22Rv1 (cell line): ENCODE measurements at regions not wholly inside any gene's neighbourhood (a gene's known extent, or its start where the extent isn't known, plus 50 kb on each side); places are given as distances from the start of the nearest gene placed in this dataset.

ENCODE experiments used
- ZFX ChIP-seq: fragments of 450-650 bp; IDR thresholded peaks from 2 replicates; pipeline ENCODE4 v1.6.1; 2017; ENCODE audit warnings: antibody characterized with exemption, borderline replicate concordance
- TF ChIP-seq, protein P1 (sequence below): fragments of 450-650 bp; IDR thresholded peaks from 2 replicates; pipeline ENCODE4 v1.5.1; 2017; ENCODE audit warnings: mild to moderate bottlenecking

DNA sequence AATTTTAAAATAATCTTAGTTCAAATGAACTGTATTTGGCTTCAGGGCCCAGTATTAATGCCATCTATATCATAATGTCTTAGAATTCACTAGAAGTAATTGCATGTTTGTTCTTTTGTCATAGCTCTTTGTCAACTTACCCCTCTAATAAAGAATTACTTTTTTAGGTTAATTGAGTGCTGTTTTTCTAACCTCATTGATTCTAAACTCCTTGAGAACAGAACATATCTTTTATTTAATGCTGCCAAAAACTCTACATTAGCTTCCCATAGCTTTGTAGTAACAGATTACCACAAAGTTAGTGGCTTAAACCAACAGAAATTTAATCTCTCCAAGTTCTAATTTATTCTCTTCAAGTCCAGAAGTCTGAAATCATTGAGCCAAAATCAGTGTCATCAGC lies 242.4 kb downstream of the LURAP1L start:
- TF ChIP-seq, protein P1, sequence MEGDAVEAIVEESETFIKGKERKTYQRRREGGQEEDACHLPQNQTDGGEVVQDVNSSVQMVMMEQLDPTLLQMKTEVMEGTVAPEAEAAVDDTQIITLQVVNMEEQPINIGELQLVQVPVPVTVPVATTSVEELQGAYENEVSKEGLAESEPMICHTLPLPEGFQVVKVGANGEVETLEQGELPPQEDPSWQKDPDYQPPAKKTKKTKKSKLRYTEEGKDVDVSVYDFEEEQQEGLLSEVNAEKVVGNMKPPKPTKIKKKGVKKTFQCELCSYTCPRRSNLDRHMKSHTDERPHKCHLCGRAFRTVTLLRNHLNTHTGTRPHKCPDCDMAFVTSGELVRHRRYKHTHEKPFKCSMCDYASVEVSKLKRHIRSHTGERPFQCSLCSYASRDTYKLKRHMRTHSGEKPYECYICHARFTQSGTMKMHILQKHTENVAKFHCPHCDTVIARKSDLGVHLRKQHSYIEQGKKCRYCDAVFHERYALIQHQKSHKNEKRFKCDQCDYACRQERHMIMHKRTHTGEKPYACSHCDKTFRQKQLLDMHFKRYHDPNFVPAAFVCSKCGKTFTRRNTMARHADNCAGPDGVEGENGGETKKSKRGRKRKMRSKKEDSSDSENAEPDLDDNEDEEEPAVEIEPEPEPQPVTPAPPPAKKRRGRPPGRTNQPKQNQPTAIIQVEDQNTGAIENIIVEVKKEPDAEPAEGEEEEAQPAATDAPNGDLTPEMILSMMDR: no peak
- no peak for TF ChIP-seq ZFX
